SK-N-SH (cell line): ENCODE measurements at regions not wholly inside any gene's neighbourhood (a gene's known extent, or its start where the extent isn't known, plus 50 kb on each side); places are given as distances from the start of the nearest gene placed in this dataset.

Experiments
- CTCF ChIA-PET: fragments of 300-600, 350-600 bp; formaldehyde crosslinking; extraction: SDS; loops from one replicate; lab custom pipeline; 2021; lab: Yijun Ruan, JAX
- POLR2A ChIA-PET: fragments of 350-600 bp; sonication (Branson Sonifier 250); formaldehyde crosslinking; extraction: SDS; loops from one replicate; lab custom pipeline; 2020; ENCODE audit warnings: antibody characterized with exemption, inconsistent platforms; lab: Yijun Ruan, JAX
- DNase-seq: peaks from one replicate; pipeline ENCODE4 v3.0.0; 2012
- H2AFZ ChIP-seq: fragments of 200-600 bp; sonication (generic); 2 replicates; pipeline ENCODE4 v1.8.1; 2016; ENCODE audit warnings: antibody characterized with exemption, mild to moderate bottlenecking, low read depth
- H3F3A ChIP-seq: fragments of 200-600 bp; sonication (generic); replicated peaks from 2 replicates; pipeline ENCODE3; 2016; ENCODE audit warnings: antibody characterized with exemption, mild to moderate bottlenecking; ENCODE audit not compliant: insufficient read depth
- H3K27ac ChIP-seq, 2 experiments: fragments of 200-500 bp in 1 of 2; fragments of 200-600 bp in 1 of 2; sonication (Bioruptor generic) in 1 of 2; sonication (generic), shearing (Covaris generic) in 1 of 2; 2 replicates each; pipeline versions ENCODE4 v1.5.1 to v1.6.1; 2014 to 2016; ENCODE audit warnings: low read depth in 2 of 2, inconsistent platforms in 1 of 2, low read length in 1 of 2, mild to moderate bottlenecking in 1 of 2, mixed read lengths in 1 of 2
- H3K27me3 ChIP-seq: fragments of 200-600 bp; sonication (generic), shearing (Covaris generic); 2 replicates; pipeline ENCODE4 v1.6.1; 2016; ENCODE audit warnings: mixed run types; ENCODE audit not compliant: insufficient read depth
- H3K36me3 ChIP-seq, 2 experiments: fragments of 200-500 bp in 1 of 2; fragments of 200-600 bp in 1 of 2; sonication (Bioruptor generic) in 1 of 2; sonication (generic) in 1 of 2; replicated peaks in 1 of 2; 2 replicates each; pipeline versions ENCODE3 to v1.5.1; 2014 to 2016; ENCODE audit warnings: low read length in 1 of 2, mild to moderate bottlenecking in 1 of 2; ENCODE audit not compliant: insufficient read depth in 2 of 2, control insufficient read depth in 1 of 2
- H3K4me1 ChIP-seq, 2 experiments: fragments of 200-500 bp in 1 of 2; fragments of 200-600 bp in 1 of 2; sonication (Bioruptor generic) in 1 of 2; sonication (generic), shearing (Covaris generic) in 1 of 2; 2 replicates each; pipeline versions ENCODE4 v1.5.1 to v1.6.1; 2014 to 2016; ENCODE audit warnings: low read depth in 1 of 2, low read length in 1 of 2, mixed run types in 1 of 2; ENCODE audit not compliant: insufficient read depth in 2 of 2, control insufficient read depth in 1 of 2
- H3K4me2 ChIP-seq: fragments of 200-600 bp; sonication (generic), shearing (Covaris generic); 2 replicates; pipeline ENCODE4 v1.6.1; 2017; ENCODE audit warnings: mixed run types
- H3K4me3 ChIP-seq, 2 experiments: fragments of 200-500 bp in 1 of 2; fragments of 200-600 bp in 1 of 2; sonication (Bioruptor generic) in 1 of 2; sonication (generic), shearing (Covaris generic) in 1 of 2; 2 replicates each; pipeline versions ENCODE4 v1.5.1 to v1.8.1; 2014 to 2016; ENCODE audit warnings: low read depth in 2 of 2, inconsistent platforms in 1 of 2, low read length in 1 of 2, mild to moderate bottlenecking in 1 of 2, mixed read lengths in 1 of 2, moderate library complexity in 1 of 2
- H3K79me2 ChIP-seq: fragments of 200-600 bp; sonication (generic); 2 replicates; pipeline ENCODE4 v1.8.1; 2017; ENCODE audit warnings: mild to moderate bottlenecking; ENCODE audit not compliant: insufficient read depth
- H3K9ac ChIP-seq: fragments of 200-600 bp; sonication (generic); 2 replicates; pipeline ENCODE4 v1.6.1; 2017; ENCODE audit warnings: mixed run types
- H3K9me2 ChIP-seq: fragments of 200-600 bp; sonication (generic); 2 replicates; pipeline ENCODE4 v1.6.1; 2017; ENCODE audit warnings: mixed run types
- H3K9me3 ChIP-seq: fragments of 200-600 bp; sonication (generic); 2 replicates; pipeline ENCODE4 v1.6.1; 2017; ENCODE audit warnings: mixed run types, mild to moderate bottlenecking, moderate library complexity
- H4K20me1 ChIP-seq: fragments of 200-600 bp; sonication (generic); 2 replicates; pipeline ENCODE4 v1.6.1; 2017; ENCODE audit warnings: mild to moderate bottlenecking, mixed run types; ENCODE audit not compliant: insufficient read depth
- CTCF ChIP-seq: fragments of 200-600 bp; sonication (generic); IDR thresholded peaks from 2 replicates; pipeline ENCODE4 v1.6.1; 2017; ENCODE audit warnings: antibody characterized with exemption, mild to moderate bottlenecking, moderate library complexity
- FOSL2 ChIP-seq: IDR thresholded peaks from 2 replicates; pipeline ENCODE4 v1.4.0; 2012; ENCODE audit warnings: low read depth, mild to moderate bottlenecking, moderate library complexity, borderline replicate concordance
- FOXJ3 ChIP-seq: sonication (generic); formaldehyde crosslinking; IDR thresholded peaks from 2 replicates; pipeline ENCODE4 v1.5.1; 2020; ENCODE audit warnings: mild to moderate bottlenecking, missing genetic modification reagents
- JUND ChIP-seq: IDR thresholded peaks from 2 replicates; pipeline ENCODE4 v1.4.0; 2012
- MAX ChIP-seq: IDR thresholded peaks from 2 replicates; pipeline ENCODE4 v1.4.0; 2012; ENCODE audit warnings: low read depth
- NFIC ChIP-seq: IDR thresholded peaks from 2 replicates; pipeline ENCODE4 v1.4.0; 2012; ENCODE audit warnings: borderline replicate concordance
- RCOR1 ChIP-seq: fragments of 150-350 bp; IDR thresholded peaks from 2 replicates; pipeline ENCODE4 v1.6.1; 2017; ENCODE audit warnings: antibody characterized with exemption, low read length
- TAF1 ChIP-seq: IDR thresholded peaks from 2 replicates; pipeline ENCODE4 v1.6.1; 2012; ENCODE audit warnings: low read depth, mild to moderate bottlenecking, low read length, moderate library complexity, borderline replicate concordance
- TEAD4 ChIP-seq: IDR thresholded peaks from 2 replicates; pipeline ENCODE4 v1.4.0; 2012; ENCODE audit warnings: mild to moderate bottlenecking, borderline replicate concordance; ENCODE audit not compliant: insufficient read depth
- USF2 ChIP-seq: fragments of 150-350 bp; IDR thresholded peaks from 2 replicates; pipeline ENCODE4 v1.6.1; 2017; ENCODE audit warnings: antibody characterized with exemption, low read length, low read depth, borderline replicate concordance
- YY1 ChIP-seq: IDR thresholded peaks from 2 replicates; pipeline ENCODE4 v1.4.0; 2012; ENCODE audit warnings: low read depth, mild to moderate bottlenecking
- WGBS: methylation state at CpG from one replicate; pipeline ENCODE4 v1.1.6; 2017; ENCODE audit warnings: low lambda C conversion rate; 5-methylcytosine and 5-hydroxymethylcytosine counted together
- TF ChIP-seq, protein P1 (sequence below): IDR thresholded peaks from 2 replicates; pipeline ENCODE4; 2012

GRCh38 chr12:69027411-69027881 lies 94.5 kb upstream of the CPM start:
- peak overlapping the region; percentile 19; the same call in 1 of the 2 replicates for H2AFZ ChIP-seq
- TF ChIP-seq FOSL2 (peak; percentile 43; the same call in 1 of the 2 replicates), RCOR1 (no peak), FOXJ3 (CRISPR knock-in tag) (no peak), MAX (0 out of 2 replicates have a peak, but pooled peaks have one; percentile 19)
- TF ChIP-seq, protein P1, sequence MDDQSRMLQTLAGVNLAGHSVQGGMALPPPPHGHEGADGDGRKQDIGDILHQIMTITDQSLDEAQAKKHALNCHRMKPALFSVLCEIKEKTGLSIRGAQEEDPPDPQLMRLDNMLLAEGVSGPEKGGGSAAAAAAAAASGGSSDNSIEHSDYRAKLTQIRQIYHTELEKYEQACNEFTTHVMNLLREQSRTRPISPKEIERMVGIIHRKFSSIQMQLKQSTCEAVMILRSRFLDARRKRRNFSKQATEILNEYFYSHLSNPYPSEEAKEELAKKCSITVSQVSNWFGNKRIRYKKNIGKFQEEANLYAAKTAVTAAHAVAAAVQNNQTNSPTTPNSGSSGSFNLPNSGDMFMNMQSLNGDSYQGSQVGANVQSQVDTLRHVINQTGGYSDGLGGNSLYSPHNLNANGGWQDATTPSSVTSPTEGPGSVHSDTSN = no peak
- TF ChIP-seq, all 33 proteins: peak for 2
- H3K4me2 ChIP-seq = no peak overlapping the region

DNA sequence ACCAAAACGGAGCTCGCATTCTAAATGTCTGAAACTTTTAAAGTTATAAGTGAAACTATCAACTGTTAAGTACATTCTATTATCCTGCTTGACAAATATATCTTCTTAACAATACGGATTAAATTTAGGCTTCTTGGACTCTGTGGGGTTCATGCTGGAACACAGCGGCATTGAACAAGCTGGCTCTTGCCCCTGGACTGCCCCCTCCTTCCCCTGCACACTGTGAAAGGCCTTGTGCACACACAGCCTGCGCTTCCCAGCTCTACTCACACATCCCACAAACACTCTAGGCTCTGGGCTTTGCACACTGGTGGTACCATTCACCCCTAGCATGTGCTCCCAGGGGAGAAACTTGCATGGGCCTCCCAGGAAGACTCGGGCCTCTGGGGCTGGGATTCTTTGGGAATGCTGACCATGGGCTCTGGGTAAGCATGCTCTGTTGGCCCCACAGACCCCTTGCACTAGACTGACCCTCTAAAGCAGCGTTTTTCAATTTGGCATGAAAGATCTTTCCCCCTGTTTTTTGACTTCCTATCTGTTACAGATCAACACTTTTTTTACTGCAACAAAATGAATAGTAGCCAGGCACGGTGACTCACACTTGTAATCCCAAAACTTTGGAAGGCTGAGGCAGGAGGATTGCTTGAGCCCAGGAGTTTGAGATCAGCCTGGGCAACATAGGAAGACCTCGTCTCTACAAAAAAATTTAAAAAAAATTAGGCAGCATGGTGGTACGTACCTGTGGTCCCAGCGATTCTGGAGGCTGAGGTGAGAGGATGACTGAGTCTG lies 96.2 kb upstream of the CPM start:
- CTCF ChIA-PET = no interaction called here
- no peak overlapping the region for H3K4me3 ChIP-seq
- no peaks in the 10 kb centered on the region for H3F3A ChIP-seq
- H3K9me2 ChIP-seq = no peaks in the 10 kb centered on the region
- POLR2A ChIA-PET = no interaction called here
- WGBS = 44% methylated on average over 11 of the region's 11 CpGs
- no peaks in the 10 kb centered on the region for H3K79me2 ChIP-seq
- no peaks in the 10 kb centered on the region for H3K9me3 ChIP-seq
- peak overlapping the region; percentile 30; the same call in 1 of the 2 replicates for H2AFZ ChIP-seq
- DNase-seq = no peak
- H3K4me2 ChIP-seq = 0 out of 2 replicates have a peak overlapping the region, but pooled peaks have one; percentile 2
- peak overlapping the region in 1 of 2 experiments; percentile 31; a peak in 1 of 4 replicates for H3K27ac ChIP-seq
- TF ChIP-seq NFIC = no peak
- no peak for TF ChIP-seq USF2
- no peak for TF ChIP-seq CTCF
- TF ChIP-seq TAF1 = no peak
- TF ChIP-seq JUND = peak; percentile 57
- no peak for TF ChIP-seq YY1
- no peak for TF ChIP-seq RCOR1
- no peak for TF ChIP-seq TEAD4
- 0 out of 2 replicates have a peak, but pooled peaks have one; percentile 58 for TF ChIP-seq FOSL2
- no peaks in the 10 kb centered on the region for H3K27me3 ChIP-seq
- no peak overlapping the region for H3K9ac ChIP-seq
- H4K20me1 ChIP-seq = no peaks in the 10 kb centered on the region
- 0 out of 4 replicates have a peak, but pooled peaks cover 0 to 11% of the 10 kb centered on the region in 2 experiments for H3K4me1 ChIP-seq
- no peaks in the 10 kb centered on the region for H3K36me3 ChIP-seq

More at GRCh38 chr12:69027411-69027881, 94.5 kb upstream of the CPM start:
- no peak overlapping the region for H3K4me3 ChIP-seq
- no peaks in the 10 kb centered on the region for H3K36me3 ChIP-seq
- peak overlapping the region in 1 of 2 experiments; percentile 49; a peak in 2 of 4 replicates for H3K27ac ChIP-seq
- 0 out of 4 replicates have a peak, but pooled peaks cover 0 to 11% of the 10 kb centered on the region in 2 experiments for H3K4me1 ChIP-seq
- POLR2A ChIA-PET = interaction anchor here (0.5 kb wide), 1 partner anchor 129 kb away, joined by 4 read pairs; no protein-coding TSS in a partner anchor
- no peak for DNase-seq
- no peaks in the 10 kb centered on the region for H3F3A ChIP-seq
- H3K9me2 ChIP-seq = no peaks in the 10 kb centered on the region
- no peaks in the 10 kb centered on the region for H3K9me3 ChIP-seq
- no peaks in the 10 kb centered on the region for H4K20me1 ChIP-seq
- 26% methylated on average over 4 of the region's 4 CpGs for whole genome bisulfite sequencing
- no peaks in the 10 kb centered on the region for H3K27me3 ChIP-seq
- CTCF ChIA-PET = no interaction called here
- H3K79me2 ChIP-seq = no peaks in the 10 kb centered on the region
- no peak overlapping the region for H3K9ac ChIP-seq
